Heart left ventricle (tissue), 16 donors: ENCODE measurements at regions not wholly inside any gene's neighbourhood (a gene's known extent, or its start where the extent isn't known, plus 50 kb on each side); places are given as distances from the start of the nearest gene placed in this dataset.
A peak's percentile ranks its signal among the peaks of the same experiment; 100 is the strongest.

ENCODE experiments used
- ATAC-seq, 4 donors: fragments of 200-7000 bp; cut with Tn5 transposase; one replicate each; pipeline ENCODE4 v1.9.1; 2020 to 2022; ENCODE audit warnings: moderate library complexity in 4 of 4, mild to moderate bottlenecking in 3 of 4, moderate number of reproducible peaks in 1 of 4
- DNase-seq, 5 donors: peaks; one replicate each; pipeline ENCODE4 v3.0.0-alpha.2; 2020
- H3K27ac ChIP-seq, 12 donors: fragments of 200-600 bp; sonication (generic) in 4 of 12; one replicate each; pipeline versions ENCODE4 v1.5.0 to v1.8.0; 2016 to 2022; ENCODE audit warnings: mild to moderate bottlenecking in 2 of 12
- H3K27me3 ChIP-seq, 9 donors: fragments of 200-600 bp; sonication (generic) in 2 of 9; one replicate each; pipeline versions ENCODE4 v1.5.1 to v1.8.0; 2016 to 2022; ENCODE audit warnings: mild to moderate bottlenecking in 3 of 9
- H3K36me3 ChIP-seq, 9 donors: fragments of 200-600 bp; sonication (generic) in 2 of 9; one replicate each; pipeline versions ENCODE4 v1.5.0 to v1.8.0; 2018 to 2022; ENCODE audit warnings: mild to moderate bottlenecking in 2 of 9
- H3K4me1 ChIP-seq, 12 donors: fragments of 200-600 bp; sonication (generic) in 4 of 12; one replicate each; pipeline versions ENCODE4 v1.5.0 to v1.8.0; 2016 to 2022; ENCODE audit warnings: mild to moderate bottlenecking in 3 of 12
- H3K4me3 ChIP-seq, 12 donors: fragments of 200-600 bp; sonication (generic) in 4 of 12; one replicate each; pipeline versions ENCODE4 v1.5.0 to v1.8.0; 2017 to 2022; ENCODE audit warnings: mild to moderate bottlenecking in 9 of 12, moderate library complexity in 4 of 12
- H3K9me3 ChIP-seq, 12 donors: fragments of 200-600 bp; sonication (generic) in 4 of 12; one replicate each; pipeline versions ENCODE4 v1.5.0 to v1.8.0; 2016 to 2022; ENCODE audit warnings: mild to moderate bottlenecking in 1 of 12
- CTCF ChIP-seq, 12 donors: fragments of 200-600 bp; sonication (generic) in 4 of 12; IDR thresholded peaks; one replicate each; pipeline versions ENCODE4 v1.5.0 to v1.8.0; 2018 to 2022; ENCODE audit warnings: antibody characterized with exemption in 12 of 12, mild to moderate bottlenecking in 5 of 12
- POLR2A ChIP-seq, 2 donors: fragments of 450-650 bp; IDR thresholded peaks; one replicate each; pipeline ENCODE4 v1.6.1; 2017; ENCODE audit warnings: antibody characterized with exemption in 2 of 2, mild to moderate bottlenecking in 2 of 2, moderate library complexity in 2 of 2
- WGBS, 4 donors: extraction: QIAGEN DNeasy Blood & Tissue Kit in 2 of 4; methylation state at CpG; one replicate each; pipeline versions ENCODE4 v1.1.5 to v1.1.7; 2013 to 2018; 5-methylcytosine and 5-hydroxymethylcytosine counted together
- intact Hi-C, 10 donors: fragments of 100-400 bp; cut with DNase I; formaldehyde crosslinking; loops; one replicate each; pipeline versions ENCODE4 v1.11.1 to v1.14.2; 2022
- donor health status: ischemic (EF 13 %, LVEDD 7.1; RV severe dilation, severe dysfunction).
- donor health status: healthy with polysubstance abuse.
- donor health status: DM: no; HTN: yes; CAD: no.
- donor health status: DM: no; HTN: no; CAD: no.
- donor health status: ischemic (EF 25% LVEDD 6.9; RV normal size, moderate dysfunction).
- donor health status: ischemic (EF 25% LVEDD 5.7; RV mildly dilated, moderate dysfunction).
- donor health status: healthy.
- donor health status: DM: yes; HTN: yes; CAD: no.
- donor health status: ischemic (EF 35%, LVEDD 5.7; RV mildly dilated, moderate dysfunction).
- donor health status: nonischemic (EF 11% LVEDD 7.7; RV severe dilation, severe dysfunction).
- donor health status: DM: yes; HTN: yes; CAD: no.
- donor health status: PGD.
- donor health status: ischemic (EF 29% LVEDD 5.4; RV normal size, mild dysfunction).
- donor health status: nonischemic (EF 23%, LVEDD 6.1; RV moderate dilation, normal function).

- ATAC-seq (no peak), DNase-seq (no peak)
- H3K9me3 ChIP-seq, result no peaks in the 10 kb centered on the region
- H3K4me3 ChIP-seq, result no peak overlapping the region
- H3K27me3 ChIP-seq, result no peaks in the 10 kb centered on the region
- WGBS, 4 donors, result 70 to 81% (median 79%) methylated on average over 2 of the region's 2 CpGs
- intact Hi-C loops, result no loop called here
- TF ChIP-seq CTCF (IDR thresholded peaks at IDR 0.05) (no peak), POLR2A (IDR thresholded peaks at IDR 0.05) (no peak)
- peaks cover 0 to 3% (median 0%) of the 10 kb centered on the region in 12 donors for H3K4me1 ChIP-seq
- no peaks in the 10 kb centered on the region for H3K36me3 ChIP-seq
- no peak overlapping the region for H3K27ac ChIP-seq
These were observed 156.4 kb downstream of the PPARGC1A start for GRCh38 chr4:23733476-23733875.

DNA sequence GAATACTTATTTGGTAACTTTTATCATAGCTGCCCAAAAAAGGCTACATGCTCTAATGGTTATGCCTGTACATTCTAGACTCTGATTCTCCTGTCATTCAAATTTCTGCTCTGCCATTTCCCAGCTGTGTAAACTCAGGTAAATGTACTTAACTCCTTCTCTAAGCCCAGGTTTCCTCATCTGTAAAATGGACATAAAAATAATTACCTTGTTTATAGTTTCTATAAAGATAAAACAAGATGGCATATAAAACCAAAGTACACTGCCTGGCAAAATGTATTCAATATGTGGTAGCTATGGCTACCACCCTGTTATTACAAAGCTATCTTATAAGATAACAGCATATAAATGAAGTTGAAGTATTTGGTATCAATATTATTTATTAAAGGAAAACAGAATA lies 158.8 kb downstream of the PPARGC1A start:
- Histone ChIP-seq H3K27ac (no peak overlapping the region), H3K4me1 (peaks cover 0 to 8% (median 0%) of the 10 kb centered on the region in 12 donors), H3K27me3 (no peaks in the 10 kb centered on the region), H3K4me3 (no peak overlapping the region), H3K9me3 (no peaks in the 10 kb centered on the region), H3K36me3 (no peaks in the 10 kb centered on the region)
- DNase-seq, result no peak
- intact Hi-C loops, result no loop called here
- ATAC-seq, result no peak
- no peak for TF ChIP-seq CTCF (IDR thresholded peaks at IDR 0.05)
- no peak for TF ChIP-seq POLR2A (IDR thresholded peaks at IDR 0.05)

- H3K27ac ChIP-seq, result no peak overlapping the region
- ATAC-seq (no peak), DNase-seq (no peak)
- no peak overlapping the region for H3K4me3 ChIP-seq
- intact Hi-C loops, result no loop called here
- H3K36me3 ChIP-seq, result no peaks in the 10 kb centered on the region
- no peaks in the 10 kb centered on the region for H3K9me3 ChIP-seq
- TF ChIP-seq CTCF (IDR thresholded peaks at IDR 0.05) (no peak), POLR2A (IDR thresholded peaks at IDR 0.05) (no peak)
- H3K27me3 ChIP-seq, result no peaks in the 10 kb centered on the region
- H3K4me1 ChIP-seq, result peaks cover 0 to 8% (median 0%) of the 10 kb centered on the region in 12 donors
These were observed 160.9 kb downstream of the PPARGC1A start for GRCh38 chr4:23728971-23729370.

GRCh38 chr4:23728393-23728792 lies 161.5 kb downstream of the PPARGC1A start:
- DNase-seq, result no peak
- TF ChIP-seq POLR2A (IDR thresholded peaks at IDR 0.05), result no peak
- TF ChIP-seq CTCF (IDR thresholded peaks at IDR 0.05), result no peak
- Histone ChIP-seq H3K27me3 (no peaks in the 10 kb centered on the region), H3K27ac (no peak overlapping the region), H3K4me3 (no peak overlapping the region), H3K4me1 (peaks cover 0 to 8% (median 0%) of the 10 kb centered on the region in 12 donors), H3K36me3 (no peaks in the 10 kb centered on the region), H3K9me3 (no peaks in the 10 kb centered on the region)
- intact Hi-C loops, result no loop called here
- peak in 3 of 4 donors; percentile 29 to 61 (median 37) for ATAC-seq
